Right lobe of liver (tissue), 6 donors: ENCODE measurements at regions not wholly inside any gene's neighbourhood (a gene's known extent, or its start where the extent isn't known, plus 50 kb on each side); places are given as distances from the start of the nearest gene placed in this dataset.

Source experiments
- ATAC-seq, 4 donors: fragments of 200-7000 bp; cut with Tn5 transposase; one replicate each; pipeline ENCODE4 v1.9.1; 2020; ENCODE audit warnings: mild to moderate bottlenecking in 4 of 4, moderate library complexity in 4 of 4
- DNase-seq, 3 donors: peaks; one replicate each; pipeline ENCODE4 v3.0.0-alpha.2; 2020
- H3K27ac ChIP-seq, 3 donors: fragments of 200-600 bp; one replicate each; pipeline ENCODE4 v1.8.0; 2022
- H3K27me3 ChIP-seq, 2 donors: fragments of 200-600 bp; one replicate each; pipeline ENCODE4 v1.8.0; 2022
- H3K36me3 ChIP-seq, 4 donors: fragments of 200-600 bp; sonication (generic) in 1 of 4; one replicate each; pipeline versions ENCODE4 v1.5.1 to v1.8.0; 2017 to 2022; ENCODE audit warnings: control low read depth in 1 of 4
- H3K4me1 ChIP-seq, 4 donors: fragments of 200-600 bp; sonication (generic) in 1 of 4; one replicate each; pipeline versions ENCODE4 v1.5.1 to v1.8.0; 2017 to 2022; ENCODE audit warnings: control low read depth in 1 of 4
- H3K4me3 ChIP-seq, 3 donors: fragments of 200-600 bp; one replicate each; pipeline ENCODE4 v1.8.0; 2022
- H3K9me3 ChIP-seq, 4 donors: fragments of 200-600 bp; sonication (generic) in 1 of 4; one replicate each; pipeline versions ENCODE4 v1.5.1 to v1.8.0; 2017 to 2022; ENCODE audit warnings: control low read depth in 1 of 4
- CTCF ChIP-seq, 4 donors: fragments of 200-600 bp in 3 of 4; fragments of 450-650 bp in 1 of 4; IDR thresholded peaks; one replicate each; pipeline versions ENCODE4 v1.5.1 to v1.8.0; 2016 to 2022; ENCODE audit warnings: antibody characterized with exemption in 4 of 4, mild to moderate bottlenecking in 2 of 4
- POLR2A ChIP-seq: fragments of 450-650 bp; IDR thresholded peaks from one replicate; pipeline ENCODE4 v1.6.1; 2017; ENCODE audit warnings: antibody characterized with exemption, mild to moderate bottlenecking
- WGBS: methylation state at CpG from one replicate; pipeline ENCODE4 v1.1.6; 2018; ENCODE audit warnings: low coverage, low lambda C conversion rate; ENCODE audit not compliant: insufficient coverage; ENCODE audit errors: missing lambda C conversion rate; 5-methylcytosine and 5-hydroxymethylcytosine counted together
- intact Hi-C, 2 donors: fragments of 100-400 bp; cut with DNase I; formaldehyde crosslinking; loops; one replicate each; pipeline versions ENCODE4 v1.11.2 to v1.14.1; 2022
- donor health status: DM: no; HTN: yes; CAD: no.
- donor health status: DM: no; HTN: no; CAD: no.
- donor health status: DM: no; HTN: no; CAD: no.
- donor health status: DM: no; HTN: yes; CAD: no.
- donor health status: DM: no; HTN: yes; CAD: no.

- Histone ChIP-seq H3K9me3 (no peaks in the 10 kb centered on the region), H3K27me3 (no peaks in the 10 kb centered on the region), H3K4me1 (no peaks in the 10 kb centered on the region), H3K4me3 (no peak overlapping the region), H3K36me3 (no peaks in the 10 kb centered on the region), H3K27ac (no peak overlapping the region)
- DNase-seq, result no peak
- 54% methylated on average over 11 of the region's 45 CpGs for WGBS
- intact Hi-C loops, result no loop called here
- ATAC-seq, result peak; percentile 28 to 54 (median 37)
- TF ChIP-seq CTCF (IDR thresholded peaks at IDR 0.05) (no peak), POLR2A (no peak)
Measured at GRCh38 chr2:121018136-121019061, 266.6 kb downstream of the TFCP2L1 start.

- Histone ChIP-seq H3K27ac (no peak overlapping the region), H3K9me3 (no peaks in the 10 kb centered on the region), H3K36me3 (no peaks in the 10 kb centered on the region), H3K4me3 (no peak overlapping the region), H3K27me3 (no peaks in the 10 kb centered on the region), H3K4me1 (no peaks in the 10 kb centered on the region)
- intact Hi-C loops, result no loop called here
- 60% methylated on average over 1 of the region's 12 CpGs for WGBS
- peak in 1 of 4 donors; percentile 33 for ATAC-seq
- TF ChIP-seq CTCF (IDR thresholded peaks at IDR 0.05), result no peak
- no peak for TF ChIP-seq POLR2A
- DNase-seq, result no peak
Measured at GRCh38 chr2:121019071-121019470, 265.9 kb downstream of the TFCP2L1 start.

- H3K27ac ChIP-seq, result no peak overlapping the region
- no peak overlapping the region for H3K4me3 ChIP-seq
- intact Hi-C loops, result no loop called here
- H3K36me3 ChIP-seq, result no peaks in the 10 kb centered on the region
- TF ChIP-seq CTCF (IDR thresholded peaks at IDR 0.05), result no peak
- no peak for TF ChIP-seq POLR2A
- DNase-seq (no peak), ATAC-seq (no peak)
- 64% methylated on average over 6 of the region's 7 CpGs for WGBS
- no peaks in the 10 kb centered on the region for H3K9me3 ChIP-seq
- no peaks in the 10 kb centered on the region for H3K27me3 ChIP-seq
- no peaks in the 10 kb centered on the region for H3K4me1 ChIP-seq
Measured at GRCh38 chr2:121019756-121020155, 265.2 kb downstream of the TFCP2L1 start.

- H3K4me1 ChIP-seq, result no peaks in the 10 kb centered on the region
- ATAC-seq, result no peak
- 57% methylated on average over 6 of the region's 7 CpGs for WGBS
Measured at GRCh38 chr2:121021685-121022084, 263.3 kb downstream of the TFCP2L1 start.

More at GRCh38 chr2:121021685-121022084, 263.3 kb downstream of the TFCP2L1 start:
- Histone ChIP-seq H3K27ac (no peak overlapping the region), H3K4me3 (no peak overlapping the region), H3K9me3 (no peaks in the 10 kb centered on the region), H3K36me3 (no peaks in the 10 kb centered on the region), H3K27me3 (no peaks in the 10 kb centered on the region)
- intact Hi-C loops, result no loop called here
- TF ChIP-seq CTCF (IDR thresholded peaks at IDR 0.05), result no peak
- TF ChIP-seq POLR2A, result no peak
- DNase-seq, result no peak
